WTC11 (cell line): ENCODE measurements at regions not wholly inside any gene's neighbourhood (a gene's known extent, or its start where the extent isn't known, plus 50 kb on each side); places are given as distances from the start of the nearest gene placed in this dataset.

Source experiments
- ATAC-seq: fragments of 200-7000 bp; cut with Tn5 transposase; 2 replicates; pipeline ENCODE4 v1.10.0; 2021; ENCODE audit warnings: mild to moderate bottlenecking, moderate library complexity
- CTCF ChIA-PET: fragments of 300-600 bp; sonication (Branson Sonifier 250); formaldehyde crosslinking; loops from one replicate; lab custom pipeline; 2021; ENCODE audit warnings: antibody characterized with exemption; lab: Charles Lee
- POLR2A ChIA-PET: fragments of 350-600 bp; sonication (Branson Sonifier 250); formaldehyde crosslinking; loops from one replicate; lab custom pipeline; 2021; ENCODE audit warnings: antibody characterized with exemption; lab: Charles Lee
- DNase-seq: peaks from one replicate; pipeline ENCODE4 v3.0.0; 2021; ENCODE audit warnings: low spot score
- H3K27ac Mint-ChIP-seq: 2 replicates; pipeline ENCODE4 v1.8.0; 2021; ENCODE audit warnings: mixed read lengths
- H3K27me3 Mint-ChIP-seq: 2 replicates; pipeline ENCODE4 v1.8.0; 2021; ENCODE audit warnings: low read depth, mild to moderate bottlenecking, moderate library complexity, mixed read lengths
- H3K36me3 Mint-ChIP-seq: 2 replicates; pipeline ENCODE4 v1.8.0; 2021; ENCODE audit warnings: mixed read lengths
- H3K4me1 Mint-ChIP-seq: 2 replicates; pipeline ENCODE4 v1.8.0; 2022; ENCODE audit warnings: mixed read lengths
- H3K4me3 Mint-ChIP-seq: 2 replicates; pipeline ENCODE4 v1.8.0; 2021; ENCODE audit warnings: mild to moderate bottlenecking, moderate library complexity, mixed read lengths
- H3K9me3 Mint-ChIP-seq: 2 replicates; pipeline ENCODE4 v1.8.0; 2021; ENCODE audit warnings: mixed read lengths
- ESRRA ChIP-seq: sonication (generic); formaldehyde crosslinking; IDR thresholded peaks from 2 replicates; pipeline ENCODE4 v1.8.1; 2022; ENCODE audit warnings: mild to moderate bottlenecking, missing genetic modification reagents, borderline replicate concordance
- JAZF1 ChIP-seq: fragments of 250-450 bp; sonication (Bioruptor Pico); IDR thresholded peaks from 2 replicates; pipeline ENCODE4 v1.9.0; 2021; ENCODE audit warnings: moderate library complexity, mild to moderate bottlenecking, inconsistent platforms
- KAT7 ChIP-seq: sonication (generic); formaldehyde crosslinking; IDR thresholded peaks from 2 replicates; pipeline ENCODE4 v1.8.1; 2023; ENCODE audit warnings: missing genetic modification reagents, mild to moderate bottlenecking, borderline replicate concordance
- MXD4 ChIP-seq: fragments of 250-450 bp; sonication (Bioruptor Pico); IDR thresholded peaks from 2 replicates; pipeline ENCODE4 v1.8.0; 2021; ENCODE audit warnings: mild to moderate bottlenecking, moderate library complexity, borderline replicate concordance
- MYBL2 ChIP-seq: sonication (generic); formaldehyde crosslinking; IDR thresholded peaks from 2 replicates; pipeline ENCODE4 v1.8.1; 2023; ENCODE audit warnings: mild to moderate bottlenecking, moderate library complexity, missing genetic modification reagents
- NFATC4 ChIP-seq: fragments of 250-450 bp; sonication (Bioruptor Pico); IDR thresholded peaks from 2 replicates; pipeline ENCODE4 v1.9.0; 2021; ENCODE audit warnings: mild to moderate bottlenecking
- NFYB ChIP-seq: sonication (generic); formaldehyde crosslinking; conservative IDR thresholded peaks from 2 replicates; pipeline ENCODE4 v1.8.0; 2022; ENCODE audit warnings: low read depth, missing genetic modification reagents
- NR1H2 ChIP-seq: sonication (generic); formaldehyde crosslinking; IDR thresholded peaks from 2 replicates; pipeline ENCODE4 v1.9.0; 2021; ENCODE audit warnings: mild to moderate bottlenecking, moderate library complexity, missing genetic modification reagents
- NR2C2 ChIP-seq: sonication (generic); formaldehyde crosslinking; IDR thresholded peaks from 2 replicates; pipeline ENCODE4 v1.8.0; 2022; ENCODE audit warnings: mild to moderate bottlenecking, missing genetic modification reagents
- NR3C1 ChIP-seq: sonication (generic); formaldehyde crosslinking; conservative IDR thresholded peaks from 2 replicates; pipeline ENCODE4 v1.8.1; 2023; ENCODE audit warnings: low read depth, mild to moderate bottlenecking, missing genetic modification reagents
- SMAD4 ChIP-seq: sonication (generic); formaldehyde crosslinking; IDR thresholded peaks from 2 replicates; pipeline ENCODE4 v1.8.0; 2022; ENCODE audit warnings: mild to moderate bottlenecking, missing genetic modification reagents
- TEAD1 ChIP-seq: sonication (generic); formaldehyde crosslinking; IDR thresholded peaks from 2 replicates; pipeline ENCODE4 v1.8.0; 2022; ENCODE audit warnings: mild to moderate bottlenecking, missing genetic modification reagents
- TP53 ChIP-seq: sonication (generic); formaldehyde crosslinking; IDR thresholded peaks from 2 replicates; pipeline ENCODE4 v1.8.1; 2023; ENCODE audit warnings: mild to moderate bottlenecking, missing genetic modification reagents
- ZBTB21 ChIP-seq: sonication (generic); formaldehyde crosslinking; IDR thresholded peaks from 2 replicates; pipeline ENCODE4 v1.8.1; 2023; ENCODE audit warnings: mild to moderate bottlenecking, missing genetic modification reagents, borderline replicate concordance
- ZNF671 ChIP-seq: fragments of 250-450 bp; sonication (Bioruptor Pico); IDR thresholded peaks from 2 replicates; pipeline ENCODE4 v1.8.0; 2021; ENCODE audit warnings: mild to moderate bottlenecking
- TF ChIP-seq, protein P1 (sequence below): sonication (generic); formaldehyde crosslinking; IDR thresholded peaks from 2 replicates; pipeline ENCODE4 v1.8.0; 2022; ENCODE audit warnings: missing genetic modification reagents
- TF ChIP-seq, protein P2 (sequence below): sonication (generic); formaldehyde crosslinking; IDR thresholded peaks from 2 replicates; pipeline ENCODE4 v1.8.1; 2023; ENCODE audit warnings: mild to moderate bottlenecking, missing genetic modification reagents, moderate library complexity
- TF ChIP-seq, protein P3 (sequence below): fragments of 200-600 bp; IDR thresholded peaks from 2 replicates; pipeline ENCODE4 v1.8.0; 2022; ENCODE audit warnings: antibody characterized with exemption
- TF ChIP-seq, protein P4 (sequence below): fragments of 250-450 bp; sonication (Bioruptor Pico); IDR thresholded peaks from 2 replicates; pipeline ENCODE4 v1.9.0; 2021; ENCODE audit warnings: moderate library complexity, mild to moderate bottlenecking, inconsistent platforms, borderline replicate concordance
- TF ChIP-seq, protein P5 (sequence below): sonication (generic); formaldehyde crosslinking; IDR thresholded peaks from 2 replicates; pipeline ENCODE4 v1.8.1; 2023; ENCODE audit warnings: mild to moderate bottlenecking, missing genetic modification reagents, moderate library complexity

GRCh38 chr14:95452893-95453712 lies 63.3 kb downstream of the SYNE3 start (continued):
- TF ChIP-seq, protein P1, sequence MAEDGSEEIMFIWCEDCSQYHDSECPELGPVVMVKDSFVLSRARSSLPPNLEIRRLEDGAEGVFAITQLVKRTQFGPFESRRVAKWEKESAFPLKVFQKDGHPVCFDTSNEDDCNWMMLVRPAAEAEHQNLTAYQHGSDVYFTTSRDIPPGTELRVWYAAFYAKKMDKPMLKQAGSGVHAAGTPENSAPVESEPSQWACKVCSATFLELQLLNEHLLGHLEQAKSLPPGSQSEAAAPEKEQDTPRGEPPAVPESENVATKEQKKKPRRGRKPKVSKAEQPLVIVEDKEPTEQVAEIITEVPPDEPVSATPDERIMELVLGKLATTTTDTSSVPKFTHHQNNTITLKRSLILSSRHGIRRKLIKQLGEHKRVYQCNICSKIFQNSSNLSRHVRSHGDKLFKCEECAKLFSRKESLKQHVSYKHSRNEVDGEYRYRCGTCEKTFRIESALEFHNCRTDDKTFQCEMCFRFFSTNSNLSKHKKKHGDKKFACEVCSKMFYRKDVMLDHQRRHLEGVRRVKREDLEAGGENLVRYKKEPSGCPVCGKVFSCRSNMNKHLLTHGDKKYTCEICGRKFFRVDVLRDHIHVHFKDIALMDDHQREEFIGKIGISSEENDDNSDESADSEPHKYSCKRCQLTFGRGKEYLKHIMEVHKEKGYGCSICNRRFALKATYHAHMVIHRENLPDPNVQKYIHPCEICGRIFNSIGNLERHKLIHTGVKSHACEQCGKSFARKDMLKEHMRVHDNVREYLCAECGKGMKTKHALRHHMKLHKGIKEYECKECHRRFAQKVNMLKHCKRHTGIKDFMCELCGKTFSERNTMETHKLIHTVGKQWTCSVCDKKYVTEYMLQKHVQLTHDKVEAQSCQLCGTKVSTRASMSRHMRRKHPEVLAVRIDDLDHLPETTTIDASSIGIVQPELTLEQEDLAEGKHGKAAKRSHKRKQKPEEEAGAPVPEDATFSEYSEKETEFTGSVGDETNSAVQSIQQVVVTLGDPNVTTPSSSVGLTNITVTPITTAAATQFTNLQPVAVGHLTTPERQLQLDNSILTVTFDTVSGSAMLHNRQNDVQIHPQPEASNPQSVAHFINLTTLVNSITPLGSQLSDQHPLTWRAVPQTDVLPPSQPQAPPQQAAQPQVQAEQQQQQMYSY (CRISPR knock-in tag), result no peak
- TF ChIP-seq ZNF671 (CRISPR knock-in tag) (no peak), NR3C1 (CRISPR knock-in tag) (no peak), TP53 (CRISPR knock-in tag) (no peak), NR1H2 (no peak), KAT7 (CRISPR knock-in tag) (no peak), ESRRA (CRISPR knock-in tag) (no peak), MXD4 (CRISPR knock-in tag) (no peak), MYBL2 (CRISPR knock-in tag) (no peak)
- TF ChIP-seq, protein P2, sequence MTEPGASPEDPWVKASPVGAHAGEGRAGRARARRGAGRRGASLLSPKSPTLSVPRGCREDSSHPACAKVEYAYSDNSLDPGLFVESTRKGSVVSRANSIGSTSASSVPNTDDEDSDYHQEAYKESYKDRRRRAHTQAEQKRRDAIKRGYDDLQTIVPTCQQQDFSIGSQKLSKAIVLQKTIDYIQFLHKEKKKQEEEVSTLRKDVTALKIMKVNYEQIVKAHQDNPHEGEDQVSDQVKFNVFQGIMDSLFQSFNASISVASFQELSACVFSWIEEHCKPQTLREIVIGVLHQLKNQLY (CRISPR knock-in tag), result no peak

GRCh38 chr14:95452176-95452892 lies 64.1 kb downstream of the SYNE3 start:
- Mint-ChIP-seq H3K4me1 (no peaks in the 10 kb centered on the region), H3K36me3 (no peaks in the 10 kb centered on the region), H3K4me3 (no peak overlapping the region), H3K9me3 (no peaks in the 10 kb centered on the region), H3K27ac (no peak overlapping the region), H3K27me3 (no peaks in the 10 kb centered on the region; the same call in 1 of the 2 replicates)
- ChIA-PET POLR2A (interaction anchor here (1.0 kb wide), 1 partner anchor 19 kb away, joined by 3 read pairs; no protein-coding TSS in a partner anchor), CTCF (interaction anchor here (0.7 to 4.2 kb wide), 42 partner anchors 9 to 801 kb away, joined by 3 to 104 read pairs (median 5); partner anchors contain the start of genes GLRX5 and SYNE3)
- DNase-seq (peak; percentile 51), ATAC-seq (peak; percentile 87)
- TF ChIP-seq MYBL2 (CRISPR knock-in tag), result no peak
- TF ChIP-seq, protein P3, sequence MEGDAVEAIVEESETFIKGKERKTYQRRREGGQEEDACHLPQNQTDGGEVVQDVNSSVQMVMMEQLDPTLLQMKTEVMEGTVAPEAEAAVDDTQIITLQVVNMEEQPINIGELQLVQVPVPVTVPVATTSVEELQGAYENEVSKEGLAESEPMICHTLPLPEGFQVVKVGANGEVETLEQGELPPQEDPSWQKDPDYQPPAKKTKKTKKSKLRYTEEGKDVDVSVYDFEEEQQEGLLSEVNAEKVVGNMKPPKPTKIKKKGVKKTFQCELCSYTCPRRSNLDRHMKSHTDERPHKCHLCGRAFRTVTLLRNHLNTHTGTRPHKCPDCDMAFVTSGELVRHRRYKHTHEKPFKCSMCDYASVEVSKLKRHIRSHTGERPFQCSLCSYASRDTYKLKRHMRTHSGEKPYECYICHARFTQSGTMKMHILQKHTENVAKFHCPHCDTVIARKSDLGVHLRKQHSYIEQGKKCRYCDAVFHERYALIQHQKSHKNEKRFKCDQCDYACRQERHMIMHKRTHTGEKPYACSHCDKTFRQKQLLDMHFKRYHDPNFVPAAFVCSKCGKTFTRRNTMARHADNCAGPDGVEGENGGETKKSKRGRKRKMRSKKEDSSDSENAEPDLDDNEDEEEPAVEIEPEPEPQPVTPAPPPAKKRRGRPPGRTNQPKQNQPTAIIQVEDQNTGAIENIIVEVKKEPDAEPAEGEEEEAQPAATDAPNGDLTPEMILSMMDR, result peak; percentile 47

GRCh38 chr14:95449131-95449530 lies 67.3 kb downstream of the SYNE3 start:
- no peaks in the 10 kb centered on the region; the same call in 1 of the 2 replicates for H3K27me3 Mint-ChIP-seq
- H3K27ac Mint-ChIP-seq, result no peak overlapping the region; the same call in 1 of the 2 replicates
- no peaks in the 10 kb centered on the region for H3K4me1 Mint-ChIP-seq
- no peak overlapping the region for H3K4me3 Mint-ChIP-seq
- no peaks in the 10 kb centered on the region for H3K36me3 Mint-ChIP-seq
- POLR2A ChIA-PET, result no interaction called here
- no peaks in the 10 kb centered on the region for H3K9me3 Mint-ChIP-seq
- no peak for DNase-seq
- TF ChIP-seq SMAD4 (CRISPR knock-in tag) (no peak), KAT7 (CRISPR knock-in tag) (no peak), NFATC4 (no peak), TEAD1 (CRISPR knock-in tag) (no peak), ZBTB21 (CRISPR knock-in tag) (no peak), NFYB (peak; percentile 59), NR2C2 (CRISPR knock-in tag) (no peak), JAZF1 (CRISPR knock-in tag) (no peak)
- TF ChIP-seq, protein P4, sequence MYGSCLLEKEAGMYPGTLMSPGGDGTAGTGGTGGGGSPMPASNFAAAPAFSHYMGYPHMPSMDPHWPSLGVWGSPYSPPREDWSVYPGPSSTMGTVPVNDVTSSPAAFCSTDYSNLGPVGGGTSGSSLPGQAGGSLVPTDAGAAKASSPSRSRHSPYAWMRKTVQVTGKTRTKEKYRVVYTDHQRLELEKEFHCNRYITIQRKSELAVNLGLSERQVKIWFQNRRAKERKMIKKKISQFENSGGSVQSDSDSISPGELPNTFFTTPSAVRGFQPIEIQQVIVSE, result no peak
- TF ChIP-seq, protein P5, sequence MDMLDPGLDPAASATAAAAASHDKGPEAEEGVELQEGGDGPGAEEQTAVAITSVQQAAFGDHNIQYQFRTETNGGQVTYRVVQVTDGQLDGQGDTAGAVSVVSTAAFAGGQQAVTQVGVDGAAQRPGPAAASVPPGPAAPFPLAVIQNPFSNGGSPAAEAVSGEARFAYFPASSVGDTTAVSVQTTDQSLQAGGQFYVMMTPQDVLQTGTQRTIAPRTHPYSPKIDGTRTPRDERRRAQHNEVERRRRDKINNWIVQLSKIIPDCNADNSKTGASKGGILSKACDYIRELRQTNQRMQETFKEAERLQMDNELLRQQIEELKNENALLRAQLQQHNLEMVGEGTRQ (CRISPR knock-in tag), result peak; percentile 37; the same call in 1 of the 2 replicates
- TF ChIP-seq, protein P3, result no peak
- TF ChIP-seq, all 79 proteins: peak for 2
- ATAC-seq, result no peak
- CTCF ChIA-PET, result no interaction called here
